IMR-90 (cell line): ENCODE measurements at regions not wholly inside any gene's neighbourhood (a gene's known extent, or its start where the extent isn't known, plus 50 kb on each side); places are given as distances from the start of the nearest gene placed in this dataset.

Experiments used
- ATAC-seq: fragments of 200-7000 bp; cut with Tn5 transposase; 2 replicates; pipeline ENCODE4 v1.9.1; 2020; ENCODE audit warnings: low read depth, mild to moderate bottlenecking, moderate library complexity
- BruUV-seq: library from RNA; stranded (reverse); fragments of 400-500 nt; replicated peaks from 2 replicates; lab custom pipeline; 2021; lab: Mats Ljungman, UMichigan
- CTCF ChIA-PET: fragments of 300-600 bp; formaldehyde crosslinking; extraction: SDS; loops from one replicate; lab custom pipeline; 2021; ENCODE audit warnings: antibody characterized with exemption; lab: Yijun Ruan, JAX
- POLR2A ChIA-PET: fragments of 300-600 bp; sonication (Branson Sonifier 250); formaldehyde crosslinking; loops from one replicate; lab custom pipeline; 2022; ENCODE audit warnings: antibody characterized with exemption; ENCODE audit not compliant: unreplicated experiment; lab: Charles Lee
- DNase-seq: peaks from one replicate; pipeline ENCODE4 v3.0.0; 2013
- H2AFZ ChIP-seq: replicated peaks from 2 replicates; pipeline ENCODE3; 2013; ENCODE audit warnings: low read length, mild to moderate bottlenecking; ENCODE audit not compliant: poor library complexity
- H2AK5ac ChIP-seq: 2 replicates; pipeline ENCODE4 v1.6.1; 2013; ENCODE audit warnings: low read depth, low read length, inconsistent platforms
- H2AK9ac ChIP-seq: replicated peaks from 2 replicates; pipeline ENCODE3; 2013; ENCODE audit warnings: mild to moderate bottlenecking, low read depth, low read length, moderate library complexity; ENCODE audit not compliant: poor library complexity
- H2BK120ac ChIP-seq: 2 replicates; pipeline ENCODE4 v1.6.1; 2013; ENCODE audit warnings: low read depth, low read length, inconsistent platforms
- H2BK15ac ChIP-seq: 3 replicates; pipeline ENCODE4 v1.6.1; 2013; ENCODE audit warnings: low read depth, low read length, inconsistent platforms
- H2BK20ac ChIP-seq: 2 replicates; pipeline ENCODE4 v1.6.1; 2013; ENCODE audit warnings: low read depth, mild to moderate bottlenecking, inconsistent platforms, low read length, moderate library complexity
- H2BK5ac ChIP-seq: 2 replicates; pipeline ENCODE4 v1.6.1; 2013; ENCODE audit warnings: mild to moderate bottlenecking, low read depth, low read length, inconsistent platforms; ENCODE audit not compliant: poor library complexity, severe bottlenecking
- H3K14ac ChIP-seq: replicated peaks from 2 replicates; pipeline ENCODE4 v1.6.1; 2013; ENCODE audit warnings: low read depth, low read length, inconsistent platforms
- H3K18ac ChIP-seq: 2 replicates; pipeline ENCODE4 v1.6.1; 2013; ENCODE audit warnings: low read depth, low read length, control low read depth
- H3K23ac ChIP-seq: 2 replicates; pipeline ENCODE4 v1.6.1; 2013; ENCODE audit warnings: low read depth, low read length, inconsistent platforms
- H3K27ac ChIP-seq: 2 replicates; pipeline ENCODE4 v1.5.1; 2013; ENCODE audit warnings: mild to moderate bottlenecking, control low read depth, low read length; ENCODE audit not compliant: insufficient read depth
- H3K27me3 ChIP-seq: 2 replicates; pipeline ENCODE4 v1.6.1; 2013; ENCODE audit warnings: low read length; ENCODE audit not compliant: control insufficient read depth, insufficient read depth
- H3K36me3 ChIP-seq: 2 replicates; pipeline ENCODE4 v1.6.1; 2013; ENCODE audit warnings: low read length, mixed read lengths; ENCODE audit not compliant: control insufficient read depth, insufficient read depth
- H3K4ac ChIP-seq: 2 replicates; pipeline ENCODE4 v1.6.1; 2013; ENCODE audit warnings: low read depth, low read length, inconsistent platforms
- H3K4me1 ChIP-seq: 2 replicates; pipeline ENCODE4 v1.6.1; 2013; ENCODE audit warnings: low read length, mixed read lengths; ENCODE audit not compliant: control insufficient read depth, insufficient read depth
- H3K4me2 ChIP-seq: 2 replicates; pipeline ENCODE4 v1.6.1; 2013; ENCODE audit warnings: low read depth, mild to moderate bottlenecking, control low read depth, low read length, moderate library complexity
- H3K4me3 ChIP-seq: 2 replicates; pipeline ENCODE4 v1.5.1; 2013; ENCODE audit warnings: low read depth, mild to moderate bottlenecking, control low read depth, low read length, moderate library complexity; ENCODE audit not compliant: insufficient read depth
- H3K56ac ChIP-seq: 2 replicates; pipeline ENCODE4 v1.6.1; 2013; ENCODE audit warnings: low read length, inconsistent platforms; ENCODE audit not compliant: insufficient read depth; ENCODE audit errors: extremely low read depth
- H3K79me1 ChIP-seq, 2 experiments: 2 replicates each; pipeline ENCODE4 v1.6.1; 2013; ENCODE audit warnings: low read length in 2 of 2, inconsistent platforms in 1 of 2, low read depth in 1 of 2
- H3K9ac ChIP-seq: 2 replicates; pipeline ENCODE4 v1.6.1; 2013; ENCODE audit warnings: low read depth, low read length, control low read depth
- H3K9me1 ChIP-seq: 2 replicates; pipeline ENCODE4 v1.6.1; 2013; ENCODE audit warnings: low read length, inconsistent platforms; ENCODE audit not compliant: insufficient read depth
- H3K9me3 ChIP-seq: 2 replicates; pipeline ENCODE4 v1.6.1; 2013; ENCODE audit warnings: low read length; ENCODE audit not compliant: control insufficient read depth, insufficient read depth
- H4K20me1 ChIP-seq: 2 replicates; pipeline ENCODE4 v1.6.1; 2013; ENCODE audit warnings: low read length, inconsistent platforms; ENCODE audit not compliant: insufficient read depth
- H4K5ac ChIP-seq: 2 replicates; pipeline ENCODE4 v1.6.1; 2013; ENCODE audit warnings: mild to moderate bottlenecking, low read depth, low read length, control low read depth
- H4K8ac ChIP-seq, 2 experiments: 2 replicates each; pipeline ENCODE4 v1.6.1; 2013; ENCODE audit warnings: low read depth in 2 of 2, low read length in 2 of 2, control low read depth in 1 of 2, inconsistent platforms in 1 of 2
- H4K91ac ChIP-seq: 2 replicates; pipeline ENCODE4 v1.6.1; 2013; ENCODE audit warnings: low read depth, low read length, inconsistent platforms; ENCODE audit not compliant: insufficient read depth
- BHLHE40 ChIP-seq: fragments of 150-350 bp; IDR thresholded peaks from 2 replicates; pipeline ENCODE4 v1.6.1; 2016; ENCODE audit warnings: mild to moderate bottlenecking, low read depth, low read length
- CHD1 ChIP-seq: IDR thresholded peaks from 2 replicates; pipeline ENCODE4 v1.6.1; 2012; ENCODE audit warnings: low read depth, low read length, improper control_type of control experiment
- ELK1 ChIP-seq: fragments of 150-350 bp; IDR thresholded peaks from 2 replicates; pipeline ENCODE4 v1.6.1; 2016; ENCODE audit warnings: low read depth, mild to moderate bottlenecking, low read length, moderate library complexity, borderline replicate concordance
- MXI1 ChIP-seq: IDR thresholded peaks from 2 replicates; pipeline ENCODE4 v1.6.1; 2012; ENCODE audit warnings: low read depth, mild to moderate bottlenecking, low read length, moderate library complexity, borderline replicate concordance
- POLR2A ChIP-seq: IDR thresholded peaks from 2 replicates; pipeline ENCODE4 v1.6.1; 2012; ENCODE audit warnings: mild to moderate bottlenecking, low read depth, low read length
- RAD21 ChIP-seq: IDR thresholded peaks from 2 replicates; pipeline ENCODE4 v1.6.1; 2012; ENCODE audit warnings: low read length, improper control_type of control experiment
- RCOR1 ChIP-seq: IDR thresholded peaks from 2 replicates; pipeline ENCODE4 v1.6.1; 2012; ENCODE audit warnings: mild to moderate bottlenecking, low read length, improper control_type of control experiment; ENCODE audit not compliant: insufficient replicate concordance
- RFX5 ChIP-seq: IDR thresholded peaks from 2 replicates; pipeline ENCODE4 v1.8.0; 2012; ENCODE audit warnings: low read depth, mild to moderate bottlenecking, low read length, moderate library complexity
- USF2 ChIP-seq: fragments of 150-350 bp; IDR thresholded peaks from 2 replicates; pipeline ENCODE4 v1.6.1; 2017; ENCODE audit warnings: mild to moderate bottlenecking, antibody characterized with exemption, low read length, low read depth
- WGBS, 2 experiments: methylation state at CpG; one replicate each; pipeline versions ENCODE4 v1.1.5 to v1.1.7; 2013; ENCODE audit warnings: missing lambda C conversion rate in 2 of 2; ENCODE audit not compliant: insufficient read length in 1 of 2; ENCODE audit errors: extremely low coverage in 2 of 2; 5-methylcytosine and 5-hydroxymethylcytosine counted together
- dilution Hi-C: fragments of 300-500 bp; cut with HindIII; formaldehyde crosslinking; loops from one replicate; pipeline ENCODE4 v1.14.3; 2018; ENCODE audit warnings: low sequenced_read_pairs; ENCODE audit not compliant: unreplicated experiment
- in situ Hi-C: fragments of 300-500 bp; cut with MboI; formaldehyde crosslinking; loops from 3 replicates; pipeline ENCODE4 v1.14.3; 2019; ENCODE audit warnings: low sequenced_read_pairs, inconsistent platforms, mixed read lengths
- intact Hi-C: fragments of 100-400 bp; cut with micrococcal nuclease; formaldehyde crosslinking; loops from 2 replicates; pipeline ENCODE4 v1.10.0; 2022
- TF ChIP-seq, protein P1 (sequence below): conservative IDR thresholded peaks from 2 replicates; pipeline ENCODE4 v1.5.1; 2012; ENCODE audit warnings: mild to moderate bottlenecking, low read depth, low read length, improper control_type of control experiment

GRCh38 chr5:16392718-16393117 is 72.9 kb downstream of the ZNF622 start:
- Histone ChIP-seq H3K27ac (no peak overlapping the region), H4K5ac (no peak overlapping the region)

More at GRCh38 chr5:16392718-16393117, 72.9 kb downstream of the ZNF622 start:
- Histone ChIP-seq H2BK15ac (no peak overlapping the region), H2AK5ac (no peak overlapping the region), H2BK5ac (no peak overlapping the region), H3K9me1 (no peaks in the 10 kb centered on the region), H3K14ac (no peak overlapping the region), H3K4me3 (no peak overlapping the region), H3K27me3 (no peaks in the 10 kb centered on the region), H3K9ac (no peak overlapping the region), H3K79me1 (no peaks in the 10 kb centered on the region), H3K18ac (no peak overlapping the region), H2BK120ac (no peak overlapping the region), H4K8ac (no peak overlapping the region), H3K36me3 (no peaks in the 10 kb centered on the region), H3K4me1 (no peaks in the 10 kb centered on the region), H3K56ac (no peak overlapping the region), H2AK9ac (no peak overlapping the region), H2AFZ (no peak overlapping the region), H3K23ac (no peak overlapping the region), H4K91ac (no peak overlapping the region), H2BK20ac (no peak overlapping the region), H3K4me2 (no peak overlapping the region), H4K20me1 (no peaks in the 10 kb centered on the region), H3K9me3 (no peaks in the 10 kb centered on the region), H3K4ac (no peak overlapping the region)
- POLR2A ChIA-PET, result no interaction called here
- no peak for TF ChIP-seq USF2
- no peak for TF ChIP-seq ELK1
- TF ChIP-seq POLR2A, result no peak
- TF ChIP-seq BHLHE40, result no peak
- TF ChIP-seq, protein P1, sequence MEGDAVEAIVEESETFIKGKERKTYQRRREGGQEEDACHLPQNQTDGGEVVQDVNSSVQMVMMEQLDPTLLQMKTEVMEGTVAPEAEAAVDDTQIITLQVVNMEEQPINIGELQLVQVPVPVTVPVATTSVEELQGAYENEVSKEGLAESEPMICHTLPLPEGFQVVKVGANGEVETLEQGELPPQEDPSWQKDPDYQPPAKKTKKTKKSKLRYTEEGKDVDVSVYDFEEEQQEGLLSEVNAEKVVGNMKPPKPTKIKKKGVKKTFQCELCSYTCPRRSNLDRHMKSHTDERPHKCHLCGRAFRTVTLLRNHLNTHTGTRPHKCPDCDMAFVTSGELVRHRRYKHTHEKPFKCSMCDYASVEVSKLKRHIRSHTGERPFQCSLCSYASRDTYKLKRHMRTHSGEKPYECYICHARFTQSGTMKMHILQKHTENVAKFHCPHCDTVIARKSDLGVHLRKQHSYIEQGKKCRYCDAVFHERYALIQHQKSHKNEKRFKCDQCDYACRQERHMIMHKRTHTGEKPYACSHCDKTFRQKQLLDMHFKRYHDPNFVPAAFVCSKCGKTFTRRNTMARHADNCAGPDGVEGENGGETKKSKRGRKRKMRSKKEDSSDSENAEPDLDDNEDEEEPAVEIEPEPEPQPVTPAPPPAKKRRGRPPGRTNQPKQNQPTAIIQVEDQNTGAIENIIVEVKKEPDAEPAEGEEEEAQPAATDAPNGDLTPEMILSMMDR, result no peak
- no peak for TF ChIP-seq RCOR1
- no peak for TF ChIP-seq RFX5
- TF ChIP-seq RAD21, result no peak
- no peak for TF ChIP-seq MXI1
- TF ChIP-seq CHD1, result no peak
- DNase-seq, result no peak
- dilution Hi-C loops (no loop called here), in situ Hi-C loops (no loop called here), intact Hi-C loops (no loop called here)
- CTCF ChIA-PET, result no interaction called here
- WGBS, 2 experiments, result no CpG with 5 or more reads among the region's 3 CpGs
- BruUV-seq, result no TSS peak
- no peak for ATAC-seq
